Ishikawa (cell line): ENCODE measurements at regions not wholly inside any gene's neighbourhood (a gene's known extent, or its start where the extent isn't known, plus 50 kb on each side); places are given as distances from the start of the nearest gene placed in this dataset.

Source experiments
- CREB1 ChIP-seq: IDR thresholded peaks from 2 replicates; pipeline ENCODE4 v1.6.1; 2012; ENCODE audit warnings: low read depth
- EP300 ChIP-seq: IDR thresholded peaks from 2 replicates; pipeline ENCODE4 v1.6.1; 2012; ENCODE audit warnings: borderline replicate concordance
- ZBTB7A ChIP-seq: IDR thresholded peaks from 2 replicates; pipeline ENCODE4 v1.6.1; 2012; ENCODE audit warnings: low read depth
- TF ChIP-seq, protein P1 (sequence below): IDR thresholded peaks from 2 replicates; pipeline ENCODE4 v1.6.1; 2012; ENCODE audit warnings: low read depth, mild to moderate bottlenecking

DNA sequence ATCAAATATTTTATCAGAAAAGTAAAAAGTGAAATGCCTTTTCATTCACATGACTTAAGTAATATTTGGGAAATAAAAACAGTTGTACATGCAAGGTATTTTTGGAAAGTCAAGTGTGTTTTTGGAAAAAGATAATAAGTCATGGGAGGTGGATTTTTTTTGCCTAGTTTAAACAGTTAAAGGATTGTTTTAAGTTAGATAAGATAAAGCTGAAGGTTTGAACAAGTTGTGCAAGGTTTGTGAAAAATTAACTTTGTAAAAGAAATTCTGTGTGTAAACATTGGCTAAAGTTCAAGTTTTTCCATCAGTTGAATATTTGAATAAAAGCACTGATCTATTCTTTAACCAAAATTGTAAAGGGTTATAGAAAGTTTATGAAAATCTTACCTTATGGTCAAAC lies 207.9 kb upstream of the RGPD4 start:
- TF ChIP-seq EP300 = no peak
- no peak for TF ChIP-seq CREB1
- TF ChIP-seq ZBTB7A = no peak
- TF ChIP-seq, protein P1, sequence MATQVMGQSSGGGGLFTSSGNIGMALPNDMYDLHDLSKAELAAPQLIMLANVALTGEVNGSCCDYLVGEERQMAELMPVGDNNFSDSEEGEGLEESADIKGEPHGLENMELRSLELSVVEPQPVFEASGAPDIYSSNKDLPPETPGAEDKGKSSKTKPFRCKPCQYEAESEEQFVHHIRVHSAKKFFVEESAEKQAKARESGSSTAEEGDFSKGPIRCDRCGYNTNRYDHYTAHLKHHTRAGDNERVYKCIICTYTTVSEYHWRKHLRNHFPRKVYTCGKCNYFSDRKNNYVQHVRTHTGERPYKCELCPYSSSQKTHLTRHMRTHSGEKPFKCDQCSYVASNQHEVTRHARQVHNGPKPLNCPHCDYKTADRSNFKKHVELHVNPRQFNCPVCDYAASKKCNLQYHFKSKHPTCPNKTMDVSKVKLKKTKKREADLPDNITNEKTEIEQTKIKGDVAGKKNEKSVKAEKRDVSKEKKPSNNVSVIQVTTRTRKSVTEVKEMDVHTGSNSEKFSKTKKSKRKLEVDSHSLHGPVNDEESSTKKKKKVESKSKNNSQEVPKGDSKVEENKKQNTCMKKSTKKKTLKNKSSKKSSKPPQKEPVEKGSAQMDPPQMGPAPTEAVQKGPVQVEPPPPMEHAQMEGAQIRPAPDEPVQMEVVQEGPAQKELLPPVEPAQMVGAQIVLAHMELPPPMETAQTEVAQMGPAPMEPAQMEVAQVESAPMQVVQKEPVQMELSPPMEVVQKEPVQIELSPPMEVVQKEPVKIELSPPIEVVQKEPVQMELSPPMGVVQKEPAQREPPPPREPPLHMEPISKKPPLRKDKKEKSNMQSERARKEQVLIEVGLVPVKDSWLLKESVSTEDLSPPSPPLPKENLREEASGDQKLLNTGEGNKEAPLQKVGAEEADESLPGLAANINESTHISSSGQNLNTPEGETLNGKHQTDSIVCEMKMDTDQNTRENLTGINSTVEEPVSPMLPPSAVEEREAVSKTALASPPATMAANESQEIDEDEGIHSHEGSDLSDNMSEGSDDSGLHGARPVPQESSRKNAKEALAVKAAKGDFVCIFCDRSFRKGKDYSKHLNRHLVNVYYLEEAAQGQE = no peak
